ENCODE measurements at regions not wholly inside any gene's neighbourhood (a gene's known extent, or its start where the extent isn't known, plus 50 kb on each side); places are given as distances from the start of the nearest gene placed in this dataset.

DNA sequence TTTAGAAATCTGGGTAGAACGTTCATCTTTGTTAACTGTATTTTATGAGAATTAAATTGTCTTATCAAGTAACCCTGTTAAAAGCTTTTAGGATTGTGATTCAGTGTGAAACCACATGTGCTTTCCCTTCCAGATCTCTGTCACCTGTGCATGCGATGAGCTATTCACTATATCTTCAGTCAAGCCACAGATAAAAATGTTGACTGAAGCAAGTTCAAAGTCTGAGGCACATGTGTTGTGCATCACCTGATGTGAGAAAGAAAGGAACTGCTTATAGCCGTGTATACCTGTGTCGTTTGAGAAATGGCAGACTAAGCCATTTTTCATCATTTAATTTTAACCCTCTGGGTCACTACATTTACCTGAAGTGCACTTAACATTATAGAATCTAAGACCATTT, 1088.9 kb upstream of the TENM4 start:
- intact Hi-C loops (cut with DNase I), result no loop called here
- H3K36me3 ChIP-seq, result no peaks in the 10 kb centered on the region
- H3K27me3 ChIP-seq, result no peaks in the 10 kb centered on the region
- H3K4me3 ChIP-seq, result no peak overlapping the region
- H3K9me3 ChIP-seq, result no peaks in the 10 kb centered on the region
- no peak for DNase-seq
- H3K27ac ChIP-seq, result no peak overlapping the region
- TF ChIP-seq POLR2A (IDR thresholded peaks at IDR 0.05) (no peak), EP300 (IDR thresholded peaks at IDR 0.05) (no peak)
- TF ChIP-seq, protein P1, sequence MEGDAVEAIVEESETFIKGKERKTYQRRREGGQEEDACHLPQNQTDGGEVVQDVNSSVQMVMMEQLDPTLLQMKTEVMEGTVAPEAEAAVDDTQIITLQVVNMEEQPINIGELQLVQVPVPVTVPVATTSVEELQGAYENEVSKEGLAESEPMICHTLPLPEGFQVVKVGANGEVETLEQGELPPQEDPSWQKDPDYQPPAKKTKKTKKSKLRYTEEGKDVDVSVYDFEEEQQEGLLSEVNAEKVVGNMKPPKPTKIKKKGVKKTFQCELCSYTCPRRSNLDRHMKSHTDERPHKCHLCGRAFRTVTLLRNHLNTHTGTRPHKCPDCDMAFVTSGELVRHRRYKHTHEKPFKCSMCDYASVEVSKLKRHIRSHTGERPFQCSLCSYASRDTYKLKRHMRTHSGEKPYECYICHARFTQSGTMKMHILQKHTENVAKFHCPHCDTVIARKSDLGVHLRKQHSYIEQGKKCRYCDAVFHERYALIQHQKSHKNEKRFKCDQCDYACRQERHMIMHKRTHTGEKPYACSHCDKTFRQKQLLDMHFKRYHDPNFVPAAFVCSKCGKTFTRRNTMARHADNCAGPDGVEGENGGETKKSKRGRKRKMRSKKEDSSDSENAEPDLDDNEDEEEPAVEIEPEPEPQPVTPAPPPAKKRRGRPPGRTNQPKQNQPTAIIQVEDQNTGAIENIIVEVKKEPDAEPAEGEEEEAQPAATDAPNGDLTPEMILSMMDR (IDR thresholded peaks at IDR 0.05), result no peak
- WGBS, 3 donors, result 48 to 60% (median 50%) methylated on average over 4 of the region's 4 CpGs
- no peaks in the 10 kb centered on the region for H3K4me1 ChIP-seq (ENCODE audit: insufficient read depth)

- DNase-seq, result no peak
- Histone ChIP-seq H3K4me1 (ENCODE audit: insufficient read depth) (no peaks in the 10 kb centered on the region), H3K4me3 (no peak overlapping the region), H3K27me3 (no peaks in the 10 kb centered on the region), H3K36me3 (no peaks in the 10 kb centered on the region), H3K27ac (no peak overlapping the region), H3K9me3 (no peaks in the 10 kb centered on the region)
- intact Hi-C loops (cut with DNase I), result no loop called here
- WGBS, 3 donors, result 78 to 93% (median 82%) methylated on average over 4 of the region's 4 CpGs
- TF ChIP-seq, protein P1 (IDR thresholded peaks at IDR 0.05), result no peak
- no peak for TF ChIP-seq POLR2A (IDR thresholded peaks at IDR 0.05)
- no peak for TF ChIP-seq EP300 (IDR thresholded peaks at IDR 0.05)
Observed at GRCh38 chr11:80525663-80526405, 1085.0 kb upstream of the TENM4 start.

- TF ChIP-seq, protein P1 (IDR thresholded peaks at IDR 0.05), result no peak
- no peak for TF ChIP-seq POLR2A (IDR thresholded peaks at IDR 0.05)
- no peak for TF ChIP-seq EP300 (IDR thresholded peaks at IDR 0.05)
- H3K27me3 ChIP-seq, result no peaks in the 10 kb centered on the region
- H3K9me3 ChIP-seq, result no peaks in the 10 kb centered on the region
- H3K4me1 ChIP-seq (ENCODE audit: insufficient read depth), result no peaks in the 10 kb centered on the region
- WGBS, 3 donors, result 77 to 91% (median 82%) methylated on average over 4 of the region's 4 CpGs
- H3K27ac ChIP-seq, result no peak overlapping the region
- no peak overlapping the region for H3K4me3 ChIP-seq
- H3K36me3 ChIP-seq, result no peaks in the 10 kb centered on the region
- intact Hi-C loops (cut with DNase I), result no loop called here
- no peak for DNase-seq
Observed at GRCh38 chr11:80524349-80524748, 1083.5 kb upstream of the TENM4 start.

DNA sequence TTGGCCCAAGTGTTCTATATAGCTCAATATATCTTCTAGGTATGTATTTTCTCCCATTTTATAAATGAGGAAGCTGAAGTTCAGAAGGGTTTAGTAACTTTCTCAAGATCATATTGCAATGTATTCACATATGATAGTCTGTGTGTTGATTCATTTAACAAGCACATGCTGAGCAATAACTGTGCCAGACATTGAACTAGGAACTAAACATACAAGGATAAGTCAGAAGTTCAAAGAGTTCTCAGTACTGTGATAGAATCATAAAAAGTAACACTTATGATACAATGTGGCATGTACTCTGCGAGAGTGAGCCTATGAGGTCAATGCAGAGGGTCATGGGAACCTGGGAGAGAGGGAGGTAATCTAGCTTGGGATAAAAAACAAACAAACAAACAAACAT, 1082.2 kb upstream of the TENM4 start:
- DNase-seq, result no peak
- H3K27ac ChIP-seq, result no peak overlapping the region
- intact Hi-C loops (cut with DNase I), result no loop called here
- H3K4me3 ChIP-seq, result no peak overlapping the region
- 82 to 92% (median 89%) methylated on average over 1 of the region's 1 CpG for WGBS, 3 donors
- no peaks in the 10 kb centered on the region for H3K4me1 ChIP-seq (ENCODE audit: insufficient read depth)
- no peaks in the 10 kb centered on the region for H3K36me3 ChIP-seq
- TF ChIP-seq EP300 (IDR thresholded peaks at IDR 0.05) (no peak), POLR2A (IDR thresholded peaks at IDR 0.05) (no peak)
- TF ChIP-seq, protein P1 (IDR thresholded peaks at IDR 0.05), result no peak
- no peaks in the 10 kb centered on the region for H3K9me3 ChIP-seq
- H3K27me3 ChIP-seq, result no peaks in the 10 kb centered on the region
